Transverse colon (tissue), 4 donors: ENCODE measurements at regions not wholly inside any gene's neighbourhood (a gene's known extent, or its start where the extent isn't known, plus 50 kb on each side); places are given as distances from the start of the nearest gene placed in this dataset.

Source experiments
- CTCF ChIP-seq, 5 experiments: fragments of 200-600 bp in 3 of 5; fragments of 450-650 bp in 2 of 5; sonication (generic) in 3 of 5; IDR thresholded peaks; 1 replicate in 2 of 5; 2 replicates in 3 of 5; pipeline ENCODE4 v1.5.1; 2016 to 2017; ENCODE audit warnings: antibody characterized with exemption in 5 of 5, inconsistent platforms in 3 of 5, mild to moderate bottlenecking in 2 of 5, moderate library complexity in 1 of 5
- EP300 ChIP-seq: sonication (generic); formaldehyde crosslinking; IDR thresholded peaks from one replicate; pipeline ENCODE4 v1.6.1; 2017; ENCODE audit warnings: antibody characterized with exemption, low read depth
- POLR2A ChIP-seq: fragments of 450-650 bp; IDR thresholded peaks from one replicate; pipeline ENCODE4 v1.6.1; 2016; ENCODE audit warnings: antibody characterized with exemption, mild to moderate bottlenecking, moderate library complexity
- POLR2AphosphoS5 ChIP-seq, 3 donors: sonication (generic); formaldehyde crosslinking; IDR thresholded peaks; one replicate each; pipeline ENCODE4 v1.6.1; 2016; ENCODE audit warnings: antibody characterized with exemption in 3 of 3

- TF ChIP-seq POLR2A (no peak), CTCF (IDR thresholded peaks at IDR 0.05) (no peak), POLR2AphosphoS5 (IDR thresholded peaks at IDR 0.05) (no peak), EP300 (no peak)
Observed at GRCh38 chr10:64271508-64271907, 750.3 kb downstream of the REEP3 start.
